H1 (cell line): ENCODE measurements at regions not wholly inside any gene's neighbourhood (a gene's known extent, or its start where the extent isn't known, plus 50 kb on each side); places are given as distances from the start of the nearest gene placed in this dataset.

Source experiments
- CTCF ChIA-PET: fragments of 300-600 bp; sonication (Branson Sonifier 250); formaldehyde crosslinking; loops from one replicate; lab custom pipeline; 2021; ENCODE audit not compliant: partially characterized antibody; lab: Charles Lee
- POLR2A ChIA-PET: fragments of 300-600 bp; sonication (Branson Sonifier 250); formaldehyde crosslinking; loops from one replicate; lab custom pipeline; 2021; ENCODE audit warnings: inconsistent platforms; ENCODE audit not compliant: partially characterized antibody; lab: Charles Lee
- DNase-seq, 2 experiments: peaks; one replicate each; pipeline versions ENCODE4 v3.0.0 to v3.0.0-alpha.2; 2010 to 2022; ENCODE audit warnings: low spot score in 2 of 2, low read depth in 1 of 2, mixed read lengths in 1 of 2
- FAIRE-seq: peaks from 2 replicates; lab custom pipeline; 2011; peaks lifted over from hg19 to GRCh38; lab: Jason Lieb, UNC
- H2AFZ ChIP-seq: 2 replicates; pipeline ENCODE4 v1.8.1; 2012; ENCODE audit warnings: low read length, inconsistent platforms
- H2AK5ac ChIP-seq: 2 replicates; pipeline ENCODE4 v1.6.1; 2013; ENCODE audit warnings: low read depth, low read length
- H2BK120ac ChIP-seq: replicated peaks from 2 replicates; pipeline ENCODE3; 2013; ENCODE audit warnings: low read depth, low read length, inconsistent platforms
- H2BK12ac ChIP-seq: 2 replicates; pipeline ENCODE4 v1.6.1; 2013; ENCODE audit warnings: low read depth, low read length
- H2BK15ac ChIP-seq: 2 replicates; pipeline ENCODE4 v1.6.1; 2013; ENCODE audit warnings: low read length
- H2BK20ac ChIP-seq: 2 replicates; pipeline ENCODE4 v1.6.1; 2013; ENCODE audit warnings: low read length
- H2BK5ac ChIP-seq: 2 replicates; pipeline ENCODE4 v1.6.1; 2013; ENCODE audit warnings: low read depth, low read length
- H3K14ac ChIP-seq: 2 replicates; pipeline ENCODE4 v1.6.1; 2013; ENCODE audit warnings: inconsistent platforms; ENCODE audit not compliant: insufficient read length
- H3K18ac ChIP-seq: 2 replicates; pipeline ENCODE4 v1.6.1; 2013; ENCODE audit warnings: low read length; ENCODE audit errors: extremely low read depth
- H3K23ac ChIP-seq: 2 replicates; pipeline ENCODE4 v1.6.1; 2013; ENCODE audit warnings: inconsistent platforms; ENCODE audit not compliant: insufficient read length
- H3K23me2 ChIP-seq: 2 replicates; pipeline ENCODE4 v1.6.1; 2013; ENCODE audit warnings: low read depth, low read length
- H3K27ac ChIP-seq: 2 replicates; pipeline ENCODE4 v1.6.1; 2011; ENCODE audit warnings: low read depth, low read length, inconsistent platforms
- H3K27me3 ChIP-seq, 4 experiments: replicated peaks in 1 of 4; 1 replicate in 1 of 4; 2 replicates in 3 of 4; pipeline versions ENCODE4 v1.6.1 to v1.8.1; 2011 to 2013; ENCODE audit warnings: low read length in 3 of 4, mild to moderate bottlenecking in 3 of 4, inconsistent platforms in 2 of 4, mixed read lengths in 2 of 4, moderate library complexity in 1 of 4; ENCODE audit not compliant: control insufficient read depth in 3 of 4, insufficient read depth in 3 of 4; ENCODE audit errors: extremely low read depth in 1 of 4
- H3K36me3 ChIP-seq, 4 experiments: 2 replicates each; pipeline versions ENCODE4 v1.6.1 to v1.8.1; 2011 to 2013; ENCODE audit warnings: mild to moderate bottlenecking in 4 of 4, low read length in 3 of 4, moderate library complexity in 2 of 4, control low read depth in 1 of 4, inconsistent platforms in 1 of 4; ENCODE audit not compliant: insufficient read depth in 4 of 4, control insufficient read depth in 2 of 4
- H3K4ac ChIP-seq: replicated peaks from 2 replicates; pipeline ENCODE3; 2013; ENCODE audit warnings: low read length, low read depth, mixed read lengths, inconsistent platforms; ENCODE audit not compliant: insufficient read length
- H3K4me1 ChIP-seq, 4 experiments: replicated peaks in 1 of 4; 1 replicate in 1 of 4; 2 replicates in 3 of 4; pipeline versions ENCODE4 v1.6.1 to v1.8.1; 2011 to 2013; ENCODE audit warnings: low read length in 3 of 4, inconsistent platforms in 2 of 4, mixed read lengths in 1 of 4; ENCODE audit not compliant: insufficient read depth in 4 of 4, control insufficient read depth in 3 of 4
- H3K4me2 ChIP-seq, 2 experiments: 2 replicates each; pipeline versions ENCODE4 v1.6.1 to v1.8.1; 2011 to 2013; ENCODE audit warnings: low read depth in 2 of 2, low read length in 2 of 2, control low read depth in 1 of 2, inconsistent platforms in 1 of 2, mild to moderate bottlenecking in 1 of 2; ENCODE audit not compliant: insufficient read depth in 1 of 2
- H3K4me3 ChIP-seq, 4 experiments: fragments of 200-600, 300-600 bp in 1 of 4; sonication (generic), shearing (Covaris generic), sonication (Bioruptor Twin) in 1 of 4; 2 replicates each; pipeline versions ENCODE4 v1.5.1 to v1.8.1; 2011 to 2016; ENCODE audit warnings: low read length in 4 of 4, low read depth in 3 of 4, control low read depth in 2 of 4, inconsistent platforms in 2 of 4, mild to moderate bottlenecking in 2 of 4, mixed read lengths in 1 of 4, moderate library complexity in 1 of 4; ENCODE audit not compliant: insufficient read depth in 2 of 4; ENCODE audit errors: extremely low read depth in 1 of 4
- H3K56ac ChIP-seq: replicated peaks from 2 replicates; pipeline ENCODE3; 2013; ENCODE audit warnings: low read depth, mild to moderate bottlenecking, mixed read lengths, low read length, inconsistent platforms; ENCODE audit not compliant: insufficient read length
- H3K79me1 ChIP-seq: 2 replicates; pipeline ENCODE4 v1.6.1; 2013; ENCODE audit warnings: low read depth, low read length, control low read depth
- H3K79me2 ChIP-seq, 2 experiments: 2 replicates each; pipeline versions ENCODE4 v1.6.1 to v1.8.1; 2012 to 2013; ENCODE audit warnings: low read length in 2 of 2, mild to moderate bottlenecking in 2 of 2, inconsistent platforms in 1 of 2; ENCODE audit not compliant: insufficient read depth in 2 of 2, control insufficient read depth in 1 of 2
- H3K9ac ChIP-seq, 4 experiments: replicated peaks in 1 of 4; 1 replicate in 1 of 4; 2 replicates in 3 of 4; pipeline versions ENCODE4 v1.6.1 to v1.8.1; 2011 to 2013; ENCODE audit warnings: low read depth in 3 of 4, low read length in 3 of 4, control low read depth in 2 of 4, mild to moderate bottlenecking in 2 of 4, moderate library complexity in 2 of 4, inconsistent platforms in 1 of 4; ENCODE audit errors: extremely low read depth in 1 of 4
- H3K9me3 ChIP-seq, 2 experiments: 2 replicates each; pipeline versions ENCODE4 v1.6.1 to v1.8.1; 2012 to 2013; ENCODE audit warnings: mild to moderate bottlenecking in 2 of 2, moderate library complexity in 2 of 2, control low read depth in 1 of 2, inconsistent platforms in 1 of 2, low read depth in 1 of 2, low read length in 1 of 2, mixed read lengths in 1 of 2; ENCODE audit not compliant: insufficient read depth in 2 of 2
- H4K20me1 ChIP-seq, 2 experiments: replicated peaks in 1 of 2; 2 replicates each; pipeline versions ENCODE3 to v1.8.1; 2011 to 2013; ENCODE audit warnings: inconsistent platforms in 2 of 2, low read length in 2 of 2, mild to moderate bottlenecking in 1 of 2; ENCODE audit not compliant: insufficient read depth in 2 of 2, control insufficient read depth in 1 of 2
- H4K5ac ChIP-seq: 2 replicates; pipeline ENCODE4 v1.6.1; 2013; ENCODE audit warnings: low read length, low read depth, mixed read lengths, inconsistent platforms; ENCODE audit not compliant: insufficient read length
- H4K8ac ChIP-seq: 2 replicates; pipeline ENCODE4 v1.8.0; 2013; ENCODE audit warnings: mild to moderate bottlenecking, moderate library complexity, low read length, inconsistent platforms; ENCODE audit not compliant: insufficient read depth; ENCODE audit errors: extremely low read depth
- H4K91ac ChIP-seq: replicated peaks from 2 replicates; pipeline ENCODE3; 2013; ENCODE audit warnings: low read length, mixed read lengths, inconsistent platforms; ENCODE audit not compliant: insufficient read length
- BACH1 ChIP-seq: IDR thresholded peaks from 2 replicates; pipeline ENCODE4 v1.6.1; 2012; ENCODE audit warnings: low read length, improper control_type of control experiment
- CHD1 ChIP-seq: IDR thresholded peaks from 2 replicates; pipeline ENCODE4 v1.6.1; 2012; ENCODE audit warnings: low read depth, low read length, improper control_type of control experiment
- CHD2 ChIP-seq: IDR thresholded peaks from 2 replicates; pipeline ENCODE4 v1.6.1; 2012; ENCODE audit warnings: low read length, improper control_type of control experiment
- EZH2 ChIP-seq: fragments of 200-600 bp; sonication (generic); IDR thresholded peaks from 2 replicates; pipeline ENCODE4 v1.7.1; 2012; ENCODE audit warnings: low read depth, mild to moderate bottlenecking, moderate library complexity, low read length, inconsistent platforms; ENCODE audit not compliant: severe bottlenecking
- FOSL1 ChIP-seq: IDR thresholded peaks from 2 replicates; pipeline ENCODE4 v1.6.1; 2011; ENCODE audit warnings: mild to moderate bottlenecking, low read depth, low read length, moderate library complexity; ENCODE audit not compliant: insufficient read depth
- GABPA ChIP-seq: IDR thresholded peaks from 2 replicates; pipeline ENCODE4 v1.6.1; 2011; ENCODE audit warnings: mild to moderate bottlenecking, low read length, moderate library complexity, borderline replicate concordance; ENCODE audit not compliant: insufficient read depth
- GTF2F1 ChIP-seq: IDR thresholded peaks from 2 replicates; pipeline ENCODE4 v1.6.1; 2012; ENCODE audit warnings: low read depth, low read length, improper control_type of control experiment, borderline replicate concordance
- HDAC2 ChIP-seq, 2 experiments: fragments of 300-600 bp in 1 of 2; sonication (generic) in 1 of 2; IDR thresholded peaks; 2 replicates each; pipeline ENCODE4 v1.6.1; 2011 to 2012; ENCODE audit warnings: low read depth in 2 of 2, low read length in 2 of 2, mild to moderate bottlenecking in 2 of 2, moderate library complexity in 2 of 2, borderline replicate concordance in 1 of 2, inconsistent platforms in 1 of 2
- SAP30 ChIP-seq: fragments of 300-600 bp; sonication (generic); IDR thresholded peaks from 2 replicates; pipeline ENCODE4 v1.7.1; 2012; ENCODE audit warnings: low read length, moderate library complexity, mild to moderate bottlenecking, inconsistent platforms; ENCODE audit not compliant: insufficient read depth, insufficient replicate concordance
- SIRT6 ChIP-seq: IDR thresholded peaks from one replicate; pipeline ENCODE4 v1.7.1; 2012; ENCODE audit warnings: low read length, inconsistent platforms
- SP1 ChIP-seq: IDR thresholded peaks from 2 replicates; pipeline ENCODE4 v1.6.1; 2011; ENCODE audit warnings: low read depth, low read length
- SP2 ChIP-seq: IDR thresholded peaks from 2 replicates; pipeline ENCODE4 v1.6.1; 2012; ENCODE audit warnings: mild to moderate bottlenecking, low read length, inconsistent platforms
- TBP ChIP-seq: IDR thresholded peaks from 2 replicates; pipeline ENCODE4 v1.6.1; 2011; ENCODE audit warnings: low read depth, low read length, improper control_type of control experiment
- USF2 ChIP-seq: IDR thresholded peaks from 2 replicates; pipeline ENCODE4 v1.6.1; 2011; ENCODE audit warnings: low read length, improper control_type of control experiment
- WGBS, 2 experiments: shearing (Covaris generic) in 1 of 2; methylation state at CpG; one replicate each; pipeline versions ENCODE4 v1.1.6 to v1.1.7; 2013 to 2015; ENCODE audit warnings: low lambda C conversion rate in 2 of 2, mixed read lengths in 2 of 2, inconsistent platforms in 1 of 2, low coverage in 1 of 2, missing lambda C conversion rate in 1 of 2; ENCODE audit not compliant: insufficient replicate concordance in 2 of 2, insufficient coverage in 1 of 2, insufficient read length in 1 of 2; ENCODE audit errors: extremely low coverage in 1 of 2, missing lambda C conversion rate in 1 of 2; 5-methylcytosine and 5-hydroxymethylcytosine counted together

DNA sequence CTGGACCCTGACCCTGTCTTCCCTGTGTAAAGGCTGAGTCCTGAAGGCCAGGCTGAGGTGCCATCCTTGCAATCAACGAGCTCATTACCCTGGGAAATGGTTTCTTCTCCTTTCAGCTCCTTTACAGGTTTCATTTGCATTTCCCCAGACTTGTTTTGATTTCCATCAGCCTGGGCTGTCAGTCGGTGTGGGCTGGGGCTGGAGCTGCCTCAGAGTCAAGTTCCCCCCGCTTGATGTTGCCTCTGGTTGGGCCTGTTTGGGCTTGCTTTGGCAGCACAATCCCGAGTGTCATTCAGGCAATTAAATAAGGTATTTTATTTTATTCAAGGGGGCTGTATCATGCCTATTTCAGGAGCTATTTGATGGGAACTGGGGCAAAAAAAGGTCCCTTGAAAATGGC, 424.9 kb downstream of the INSC start:
- 79% methylated on average over 4 of the region's 4 CpGs; no CpG with 5 or more reads in 1 of the 2 experiments for WGBS, 2 experiments
- no peaks in the 10 kb centered on the region for H3K23me2 ChIP-seq
- no peak for DNase-seq
- no peak overlapping the region for H3K4me2 ChIP-seq
- no peak overlapping the region for H3K14ac ChIP-seq
- H3K27me3 ChIP-seq, result no peaks in the 10 kb centered on the region
- no peak overlapping the region for H4K8ac ChIP-seq
- no peak overlapping the region for H2AK5ac ChIP-seq
- no peak overlapping the region for H2BK20ac ChIP-seq
- H3K79me1 ChIP-seq, result no peaks in the 10 kb centered on the region
- no peak overlapping the region for H4K5ac ChIP-seq
- no peak overlapping the region for H3K27ac ChIP-seq
- ChIA-PET POLR2A (no interaction called here), CTCF (interaction anchor here (1.1 to 1.6 kb wide), 2 partner anchors 36 to 90 kb away, joined by 3 read pairs; no protein-coding TSS in a partner anchor)
- no peak overlapping the region for H3K4ac ChIP-seq
- no peaks in the 10 kb centered on the region for H3K79me2 ChIP-seq
- no peak overlapping the region for H2BK12ac ChIP-seq
- no peak overlapping the region for H3K56ac ChIP-seq
- no peak overlapping the region for H3K23ac ChIP-seq
- no peak overlapping the region for H3K18ac ChIP-seq
- H3K4me3 ChIP-seq, result no peak overlapping the region
- no peak overlapping the region for H2BK120ac ChIP-seq
- H3K9ac ChIP-seq, result no peak overlapping the region
- H2AFZ ChIP-seq, result peak overlapping the region; percentile 77; the same call in 1 of the 2 replicates
- H2BK5ac ChIP-seq, result no peak overlapping the region
- no peak for TF ChIP-seq FOSL1
- no peak for TF ChIP-seq SAP30
- TF ChIP-seq BACH1, result no peak
- TF ChIP-seq SP2, result no peak
- TF ChIP-seq TBP, result no peak
- no peak for TF ChIP-seq GABPA
- TF ChIP-seq SP1, result no peak
- TF ChIP-seq HDAC2 (IDR thresholded peaks at IDR 0.05; ENCODE audit: borderline replicate concordance in 1 of 2, low read depth in 2 of 2, low read length in 2 of 2), result no peak
- no peak for TF ChIP-seq USF2
- TF ChIP-seq CHD2, result no peak
- TF ChIP-seq SIRT6, result no peak
- no peak for TF ChIP-seq GTF2F1
- TF ChIP-seq EZH2, result no peak
- TF ChIP-seq CHD1, result no peak
- TF ChIP-seq, all 59 proteins: peak for 0
- Histone ChIP-seq H3K9me3 (no peaks in the 10 kb centered on the region), H4K91ac (no peak overlapping the region), H2BK15ac (no peak overlapping the region), H3K4me1 (peaks cover 0 to 3% (median 0%) of the 10 kb centered on the region in 4 experiments; a peak in 2 of 7 replicates), H4K20me1 (no peaks in the 10 kb centered on the region), H3K36me3 (no peaks in the 10 kb centered on the region)
- FAIRE-seq, result no peak
